Central memory CD4-positive, alpha-beta T cell (primary cell): ENCODE measurements at regions not wholly inside any gene's neighbourhood (a gene's known extent, or its start where the extent isn't known, plus 50 kb on each side); places are given as distances from the start of the nearest gene placed in this dataset.
"Not testable (repeated sequence)": the region's sequence is repeated elsewhere in the genome, so short reads cannot be mapped to it uniquely, and the experiment has no call there.

Source experiments
- DNase-seq: peaks from one replicate; pipeline ENCODE4 v3.0.0; 2022

DNA sequence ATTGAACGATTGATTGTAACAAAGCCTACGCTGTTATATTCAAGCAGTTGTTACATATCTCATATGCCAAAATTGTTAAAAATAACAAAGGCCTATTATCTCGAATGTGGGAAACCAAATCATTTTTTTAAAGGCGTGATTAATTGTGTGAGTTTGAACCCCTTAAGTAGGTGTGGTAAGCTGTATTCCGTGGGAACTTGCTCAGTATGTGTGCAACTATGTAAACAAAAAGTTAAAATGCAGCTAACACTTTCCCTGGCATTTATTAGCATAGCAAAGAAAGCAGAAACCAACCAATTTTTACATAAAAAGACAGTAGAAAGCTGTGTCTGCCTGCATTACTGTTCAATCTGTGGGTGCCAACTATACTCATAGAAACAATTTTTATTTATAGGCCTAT lies 166.0 kb upstream of the HAND2 start:
- DNase-seq, result no peak

DNA sequence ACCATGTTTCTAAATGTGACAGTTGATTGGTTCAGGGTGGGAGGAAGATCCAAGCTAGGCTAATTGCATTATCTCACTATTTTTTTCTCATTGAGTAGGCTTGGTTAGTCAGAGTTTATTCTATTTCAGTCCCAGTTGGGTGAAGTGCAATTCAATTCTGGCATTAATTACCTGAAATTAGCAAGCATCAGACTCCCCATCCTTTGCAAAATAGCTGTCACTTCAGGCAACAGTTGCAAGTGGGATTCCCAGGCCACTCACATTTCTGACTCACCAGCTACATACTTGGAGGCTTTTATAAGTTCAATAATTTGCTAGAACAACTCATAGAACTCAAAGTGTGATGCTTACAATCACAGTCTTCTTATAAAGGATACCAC lies 155.8 kb upstream of the HAND2 start:
- DNase-seq, result no peak

DNA sequence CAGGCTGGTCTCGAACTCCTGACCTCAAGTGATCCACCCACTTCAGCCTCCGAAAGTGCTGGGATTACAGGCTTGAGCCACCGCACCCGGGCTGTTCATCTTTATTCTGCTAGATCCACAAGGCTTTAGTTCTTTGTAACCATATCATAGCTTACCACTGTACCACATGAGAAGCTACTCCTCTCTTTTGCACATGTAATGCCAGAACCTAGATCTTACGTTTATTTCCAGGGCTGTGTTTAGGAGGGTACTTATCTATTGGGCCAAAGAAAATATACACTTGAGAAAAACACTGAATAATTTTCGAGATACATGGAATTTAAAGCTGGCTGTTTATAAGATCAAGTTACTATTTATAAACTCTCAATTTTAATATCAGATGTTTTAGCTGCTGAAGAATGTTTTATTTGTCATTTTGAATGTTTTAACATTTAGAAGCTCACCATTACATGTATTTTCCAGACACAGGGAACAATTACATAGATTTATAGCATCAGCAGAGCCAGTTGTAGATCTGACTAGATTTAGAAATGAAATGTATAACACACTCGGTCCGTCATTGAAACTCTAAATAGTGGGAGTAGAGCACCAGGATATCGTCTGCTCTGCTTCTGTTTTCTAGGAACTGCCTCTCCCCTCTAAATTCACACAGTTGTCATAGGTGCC lies 155.3 kb upstream of the HAND2 start:
- DNase-seq, result no peak

DNA sequence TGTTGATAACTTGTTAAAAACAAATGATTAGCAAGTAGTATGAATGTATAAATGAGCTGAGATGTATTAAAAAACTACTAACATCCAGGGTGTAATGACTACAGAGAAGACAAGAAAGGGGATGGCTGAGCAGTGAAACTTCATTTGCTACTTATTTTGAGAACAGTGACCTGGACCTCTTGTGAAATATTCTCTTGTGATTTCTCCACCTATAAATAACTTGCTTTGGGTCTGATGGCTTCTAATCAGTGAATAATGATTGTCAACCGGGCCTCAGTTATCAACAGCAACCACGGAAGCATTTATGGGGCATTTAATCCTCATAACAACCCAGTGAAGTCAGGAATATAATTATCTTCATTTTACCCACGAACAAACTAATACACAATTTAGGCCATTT lies 154.2 kb upstream of the HAND2 start:
- no peak for DNase-seq

DNA sequence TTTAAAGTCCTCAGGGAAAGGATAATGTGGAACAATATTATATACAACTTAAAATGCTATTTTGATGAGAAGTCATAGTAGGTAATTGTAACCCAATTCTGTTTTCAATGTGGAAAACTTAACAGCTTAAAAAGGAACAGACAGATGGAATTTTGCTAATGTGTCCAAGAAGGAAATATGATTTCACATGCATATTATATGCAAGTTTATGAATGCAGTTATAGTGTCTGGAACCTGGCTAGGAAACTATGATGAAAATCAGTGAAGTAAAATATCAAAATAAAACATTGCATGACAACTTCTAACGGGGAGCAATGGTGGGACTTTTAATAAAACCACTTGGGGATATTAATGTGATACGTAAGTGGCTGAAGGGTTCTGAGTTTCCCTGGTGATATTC lies 152.6 kb upstream of the HAND2 start:
- no peak for DNase-seq

DNA sequence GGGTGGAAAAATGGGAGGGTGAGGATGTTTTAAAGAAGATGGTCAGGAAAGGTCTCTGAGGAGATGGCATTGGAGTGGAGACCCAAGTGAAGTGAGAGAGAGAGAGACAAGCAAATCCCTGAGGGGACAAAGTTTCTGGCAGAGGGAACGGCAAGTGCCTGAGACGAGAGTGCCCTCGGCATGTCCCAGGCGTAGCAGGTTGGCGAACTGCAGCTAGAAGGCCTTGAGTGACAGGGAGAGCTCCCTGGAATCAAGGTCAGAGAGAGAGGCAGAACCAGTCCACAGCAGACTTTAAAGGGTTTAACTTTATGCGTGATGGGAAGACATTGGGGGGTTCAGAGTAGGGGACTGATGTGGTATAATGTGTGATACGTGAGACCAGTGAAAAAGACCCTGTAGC lies 150.2 kb upstream of the HAND2 start:
- DNase-seq, result no peak

DNA sequence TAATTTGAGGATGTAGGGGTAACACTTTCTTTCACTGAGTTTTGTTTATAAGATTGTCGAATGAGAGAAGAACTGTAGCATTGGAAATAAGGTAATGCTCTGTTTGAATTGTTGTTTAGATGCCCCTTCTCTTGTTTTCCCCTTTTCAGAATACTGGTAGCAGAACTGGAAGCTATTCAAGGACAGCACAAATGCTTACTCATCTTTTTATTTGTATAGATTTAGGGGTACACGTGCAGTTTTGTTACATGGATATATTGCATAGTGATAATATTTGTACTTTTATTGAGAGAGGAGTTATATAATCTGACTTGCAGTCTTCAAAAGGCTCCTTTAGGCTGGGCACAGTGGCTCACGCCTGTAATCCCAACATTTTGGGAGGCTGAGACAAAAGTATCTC lies 145.4 kb upstream of the HAND2 start:
- DNase-seq, result no peak

DNA sequence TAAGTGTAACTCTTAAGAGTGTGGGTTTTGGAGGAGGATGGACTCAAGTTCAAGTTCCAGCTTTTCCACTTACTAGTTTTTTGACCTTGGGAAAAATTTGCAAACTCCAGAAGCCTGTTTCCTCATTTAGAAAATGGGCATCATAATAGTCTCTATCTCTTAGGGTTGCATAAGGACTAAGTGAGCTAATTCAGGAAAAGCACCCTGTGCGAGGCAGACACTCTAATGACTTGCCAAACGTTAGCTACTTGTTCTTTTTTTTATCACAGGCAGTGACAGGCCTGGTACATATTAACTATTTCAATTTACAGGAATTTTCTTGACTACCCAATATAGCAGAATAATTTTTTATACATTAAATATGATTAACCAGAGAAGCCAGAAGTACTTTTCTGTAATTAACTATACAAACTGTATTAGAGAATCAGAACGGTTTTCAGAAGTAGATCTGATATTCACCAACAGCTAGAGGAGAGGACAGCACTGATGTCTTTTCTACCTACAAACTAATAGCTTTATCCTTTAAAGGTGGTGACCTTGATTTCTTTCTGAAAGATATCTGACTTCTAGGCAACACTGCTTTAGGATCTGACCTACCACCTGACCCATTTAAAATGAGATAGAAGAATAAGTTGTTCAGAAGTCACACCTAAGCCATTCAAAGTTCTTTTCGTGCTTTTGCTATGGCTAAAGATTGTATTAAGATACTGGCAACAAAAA lies 139.6 kb upstream of the HAND2 start:
- DNase-seq, result no peak

DNA sequence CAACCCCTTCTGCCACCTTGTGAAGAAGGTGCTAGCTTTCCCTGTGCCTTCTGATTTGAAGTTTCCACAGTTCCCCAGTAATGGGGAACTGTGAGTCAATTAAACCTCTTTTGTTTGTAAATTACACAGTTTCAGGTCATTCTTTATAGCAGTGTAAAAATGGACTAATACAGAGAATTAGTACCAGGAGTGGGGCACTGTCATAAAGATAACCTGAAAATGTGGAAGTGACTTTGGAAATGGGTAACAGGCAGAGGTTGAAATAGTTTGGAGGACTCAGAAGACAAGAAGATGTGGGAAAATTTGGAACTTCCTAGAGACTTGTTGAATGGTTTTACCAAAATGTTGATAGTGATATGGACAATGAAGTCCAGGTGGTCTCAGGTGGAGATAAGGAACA lies 131.0 kb upstream of the HAND2 start:
- DNase-seq, result no peak

DNA sequence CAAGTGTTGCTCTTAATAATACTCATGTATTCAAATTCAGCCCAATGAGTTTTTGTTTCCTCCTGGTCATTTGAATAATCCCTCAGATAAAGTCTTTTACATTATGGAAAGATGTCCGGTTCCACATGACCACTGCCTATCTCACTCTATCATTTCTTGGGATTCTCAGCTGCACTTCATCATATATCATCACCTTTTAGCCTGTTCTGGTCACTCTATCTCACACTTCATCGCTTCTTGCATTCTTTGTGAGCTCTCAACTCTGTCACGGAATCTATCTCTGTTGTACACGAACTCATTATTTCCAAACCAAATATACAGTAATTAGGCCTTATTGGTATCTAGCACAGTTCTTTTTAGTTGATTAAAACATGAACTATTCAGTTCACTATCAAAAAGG lies 126.9 kb upstream of the HAND2 start:
- DNase-seq, result no peak

DNA sequence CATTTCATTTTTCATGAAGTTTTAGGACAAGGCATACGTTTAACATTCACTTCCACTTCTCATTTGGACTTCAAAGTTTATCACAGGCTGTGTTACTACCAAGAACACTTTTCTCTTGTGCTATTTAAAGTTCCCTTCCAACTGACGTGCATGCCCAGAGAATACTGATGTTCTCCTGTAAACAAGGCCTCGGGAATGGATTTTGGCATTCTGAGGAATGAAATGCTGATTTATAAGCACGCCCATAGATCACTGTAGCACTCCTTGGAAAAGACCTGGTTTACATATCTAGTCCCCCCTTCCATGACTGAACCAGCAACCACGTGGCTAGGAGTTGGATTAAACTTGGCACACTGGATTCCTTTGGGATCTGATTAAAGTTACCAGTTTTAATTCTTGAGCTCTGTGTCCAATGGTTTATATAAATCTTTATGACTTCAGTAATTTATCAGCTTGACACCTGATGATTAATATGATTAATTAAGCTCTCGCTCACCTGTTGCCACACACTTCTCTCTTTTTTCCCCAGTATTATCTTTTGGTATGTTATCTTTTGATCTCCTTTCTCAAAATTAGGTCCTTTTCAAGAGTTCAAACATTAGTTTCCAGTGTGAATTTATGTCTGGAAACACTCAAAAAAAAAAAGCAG lies 122.4 kb upstream of the HAND2 start:
- no peak for DNase-seq

DNA sequence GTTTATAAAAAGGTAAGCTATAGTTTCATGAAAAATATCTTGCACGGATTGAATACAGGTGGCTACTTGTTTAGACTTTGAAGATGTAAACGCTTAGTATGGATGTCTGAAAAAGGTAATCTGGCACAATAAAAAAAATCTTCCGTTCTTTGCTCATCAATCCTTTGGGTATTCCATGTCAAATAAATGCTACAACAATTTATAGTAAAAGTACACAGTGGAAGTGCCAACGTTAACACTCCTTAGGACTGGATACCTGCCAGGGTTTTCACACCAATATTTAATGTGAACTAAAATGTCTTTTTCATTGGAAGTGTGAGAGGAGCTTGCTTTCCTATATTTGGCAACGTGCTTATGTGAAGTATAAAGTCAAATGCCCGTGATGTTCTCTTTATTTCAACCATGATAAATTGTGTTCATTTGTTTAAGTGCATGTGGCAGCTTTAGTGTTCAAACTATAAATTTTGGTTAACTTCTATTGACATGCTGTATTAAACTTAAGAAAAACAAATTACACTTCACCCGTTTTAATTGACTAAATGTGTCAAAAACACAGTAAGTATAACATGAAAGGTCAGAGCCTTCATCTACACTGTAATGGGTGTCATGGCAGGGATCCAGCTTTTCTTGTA lies 121.7 kb upstream of the HAND2 start:
- DNase-seq, result no peak

DNA sequence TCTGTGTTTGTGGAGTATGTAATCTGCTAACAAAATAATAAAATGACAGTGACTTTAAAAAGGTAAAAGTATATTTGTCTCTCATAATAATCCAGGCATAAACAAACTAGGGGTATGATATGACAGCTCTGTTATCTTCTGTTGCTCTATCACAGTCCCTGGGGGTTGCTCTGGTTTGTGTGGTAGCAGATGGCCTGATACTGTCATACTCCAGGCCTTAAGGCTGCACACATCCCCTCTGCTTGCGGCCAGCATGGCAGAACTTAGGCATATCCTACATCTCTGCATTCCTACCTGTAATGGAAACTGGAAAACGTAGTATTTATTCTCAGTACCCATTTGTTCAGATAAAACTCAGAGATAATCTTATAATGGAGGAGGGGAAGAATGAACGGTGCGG lies 117.9 kb upstream of the HAND2 start:
- DNase-seq, result no peak

DNA sequence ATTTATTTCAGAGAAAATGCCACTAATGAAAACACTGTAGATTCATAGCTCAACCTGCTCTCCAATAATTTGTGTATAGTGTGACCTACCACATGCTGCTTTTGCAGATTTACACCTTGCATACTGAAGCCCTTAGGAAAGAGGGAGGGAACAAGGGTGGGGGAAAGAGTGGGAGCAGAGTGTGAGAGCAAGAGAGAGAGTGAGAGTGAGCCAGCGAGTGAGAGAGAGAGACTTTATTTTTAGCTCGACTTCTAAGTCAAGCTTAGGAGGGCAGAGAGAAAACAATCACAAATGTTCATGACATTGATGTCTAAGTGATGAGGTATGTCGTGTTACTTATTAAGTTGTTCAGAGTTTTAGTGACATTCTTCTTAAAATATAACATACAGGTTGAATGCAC lies 112.5 kb upstream of the HAND2 start:
- DNase-seq, result no peak

DNA sequence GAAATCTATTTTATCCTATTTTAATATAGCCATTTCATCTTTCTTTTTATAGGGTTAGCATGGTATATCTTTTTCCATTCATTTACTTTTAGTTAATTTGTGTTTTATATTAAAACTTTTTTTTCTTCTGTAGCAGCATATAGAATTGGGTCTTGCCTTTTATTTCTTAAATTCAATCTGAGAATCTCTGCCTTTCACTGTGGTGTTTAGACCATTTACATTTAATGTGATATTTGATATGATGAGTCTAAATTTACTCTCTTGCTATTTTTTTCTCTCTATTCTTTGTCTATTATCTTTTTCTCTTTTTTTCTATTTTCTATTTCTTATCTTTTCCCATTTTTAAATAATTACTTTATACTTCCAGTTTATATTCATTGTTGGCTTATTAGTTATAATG lies 105.4 kb upstream of the HAND2 start:
- DNase-seq, result no peak

DNA sequence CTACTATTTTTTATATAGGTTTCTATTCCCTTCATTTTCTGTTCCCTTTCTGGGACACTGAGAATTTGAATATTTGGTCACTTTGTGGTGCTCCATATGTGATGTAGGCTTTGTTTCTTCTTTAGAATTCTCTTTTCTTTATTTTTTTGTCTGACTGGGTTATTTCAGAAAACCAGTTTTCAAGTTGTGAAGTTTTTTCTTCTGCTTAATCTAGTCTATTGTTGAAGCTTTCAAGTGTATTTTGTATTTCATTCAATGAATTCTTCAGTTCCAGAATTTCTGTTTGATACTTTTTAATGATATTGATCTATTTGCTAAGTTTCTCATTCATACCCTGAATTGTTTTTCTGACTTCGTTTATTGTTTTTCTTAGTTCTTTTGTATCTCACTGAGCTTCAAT lies 96.2 kb upstream of the HAND2 start:
- DNase-seq, result no peak

DNA sequence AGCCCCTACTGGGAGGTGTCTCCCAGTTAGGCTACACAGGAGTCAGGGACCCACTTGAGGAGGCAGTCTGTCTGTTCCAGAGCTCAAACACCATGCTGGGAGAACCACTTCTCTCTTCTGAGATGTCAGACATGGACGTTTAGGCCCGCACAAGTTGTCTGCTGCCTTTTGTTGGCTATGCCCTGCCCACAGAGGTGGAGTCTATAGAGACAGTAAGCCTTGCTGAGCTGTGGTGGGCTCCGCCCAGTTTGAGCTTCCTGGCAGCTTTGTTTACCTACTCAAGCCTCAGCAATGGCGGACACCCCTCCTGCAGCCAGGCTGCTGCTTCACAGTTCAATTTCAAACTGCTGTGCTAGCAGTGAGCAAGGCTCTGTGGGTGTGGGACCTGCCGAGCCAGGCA lies 88.6 kb upstream of the HAND2 start:
- not testable (repeated sequence) for DNase-seq

DNA sequence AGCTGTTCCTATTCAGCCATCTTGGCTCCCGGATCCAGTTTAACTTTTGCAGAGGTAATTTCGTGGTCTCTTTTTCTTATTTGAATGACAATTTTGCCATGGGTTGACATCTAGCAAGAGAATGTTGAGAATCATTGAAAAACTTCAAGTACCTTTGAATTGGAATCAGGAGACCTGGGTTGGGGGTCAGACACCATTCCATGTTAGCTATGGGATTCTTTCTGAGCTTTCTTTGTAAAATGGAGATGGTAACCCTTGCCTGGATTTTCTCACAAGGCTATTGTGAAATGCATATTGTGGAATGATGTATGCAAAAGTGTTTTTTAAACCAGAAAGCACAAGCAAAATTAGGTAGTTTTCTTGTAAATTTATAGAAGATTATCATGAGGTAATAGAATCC lies 79.1 kb upstream of the HAND2 start:
- DNase-seq, result no peak

DNA sequence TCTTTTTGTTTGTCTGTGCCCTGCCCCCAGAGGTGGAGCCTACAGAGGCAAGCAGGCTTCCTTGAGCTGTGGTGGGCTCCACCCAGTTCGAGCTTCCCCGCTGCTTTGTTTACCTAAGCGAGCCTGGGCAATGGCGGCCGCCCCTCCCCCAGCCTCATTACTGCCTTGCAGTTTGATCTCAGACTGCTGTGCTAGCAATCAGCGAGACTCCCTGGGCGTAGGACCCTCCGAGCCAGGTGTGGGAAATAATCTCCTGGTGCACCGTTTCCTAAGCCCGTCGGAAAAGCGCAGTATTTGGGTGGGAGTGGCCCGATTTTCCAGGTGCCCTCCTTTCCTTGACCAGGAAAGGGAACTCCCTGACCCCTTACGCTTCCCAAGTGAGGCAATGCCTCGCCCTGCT lies 78.6 kb upstream of the HAND2 start:
- not testable (repeated sequence) for DNase-seq

DNA sequence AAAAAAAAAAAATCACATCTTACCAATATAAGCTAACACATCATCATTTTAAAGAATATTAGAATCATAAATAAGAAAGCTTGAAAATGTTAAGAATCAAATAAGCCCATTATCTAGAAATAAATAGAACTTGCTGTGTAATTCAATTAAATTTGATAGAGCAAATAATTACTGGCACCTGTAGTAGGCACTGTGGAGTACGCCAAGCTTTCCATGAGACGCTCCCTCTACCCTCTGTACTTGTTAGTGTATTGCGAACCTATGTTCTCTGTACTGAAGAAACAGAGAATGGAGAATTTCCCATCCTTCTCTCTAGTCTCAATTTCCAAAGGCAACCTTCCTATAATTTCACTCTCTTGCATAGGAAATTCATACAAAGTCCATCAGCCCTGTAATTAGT lies 61.7 kb upstream of the HAND2 start:
- DNase-seq, result no peak

DNA sequence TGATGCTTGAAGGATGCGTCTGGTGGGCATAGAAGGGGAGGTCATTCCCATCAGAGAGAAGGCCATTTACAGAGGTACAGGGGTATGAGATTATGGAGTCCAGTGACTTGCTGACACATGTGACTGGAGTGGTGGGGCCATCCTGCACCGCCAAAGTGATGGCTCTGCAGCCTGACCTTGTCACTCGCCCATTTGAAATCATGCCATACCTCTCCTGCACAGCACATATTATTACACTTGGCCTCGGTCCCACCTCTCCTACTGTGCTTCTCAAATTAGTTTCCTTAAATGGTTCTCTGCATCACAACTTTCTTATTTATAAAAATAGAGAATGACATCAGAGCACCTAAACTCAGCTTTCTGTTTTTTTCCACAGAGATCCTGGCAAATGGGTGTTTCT lies 60.7 kb upstream of the HAND2 start:
- DNase-seq, result no peak

DNA sequence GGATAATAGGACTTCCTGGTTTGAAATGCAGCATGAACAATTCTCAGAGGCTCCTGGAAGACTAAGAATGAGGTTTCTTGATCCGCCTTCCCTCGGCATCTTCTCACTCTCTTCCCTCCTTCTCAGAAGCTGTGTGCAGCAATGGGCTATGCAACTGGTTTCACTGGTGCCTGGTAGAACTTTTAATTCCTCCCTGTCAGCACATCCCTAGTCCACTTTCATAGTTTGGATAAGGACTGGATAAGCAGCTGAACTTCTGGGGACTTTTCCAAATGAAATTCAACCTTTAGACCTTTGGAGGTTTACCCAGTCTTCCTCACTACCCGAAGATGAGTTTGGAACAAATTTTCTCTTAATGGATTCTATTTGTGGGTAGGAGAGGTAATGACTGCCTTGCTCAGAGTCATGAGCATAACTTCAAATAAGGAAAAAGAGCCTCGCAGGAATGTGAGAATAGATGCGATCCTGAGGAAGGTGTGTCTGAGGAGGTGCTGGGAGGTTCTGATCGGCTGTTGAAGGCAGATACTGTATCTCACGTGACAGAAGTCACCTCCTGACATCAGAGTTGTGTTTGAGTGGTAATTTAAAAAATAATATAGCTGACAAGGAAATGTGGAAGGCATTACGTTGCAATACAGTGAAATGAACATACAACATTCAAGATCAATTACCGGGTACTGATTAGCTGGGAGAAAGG lies 56.0 kb upstream of the HAND2 start:
- no peak for DNase-seq

DNA sequence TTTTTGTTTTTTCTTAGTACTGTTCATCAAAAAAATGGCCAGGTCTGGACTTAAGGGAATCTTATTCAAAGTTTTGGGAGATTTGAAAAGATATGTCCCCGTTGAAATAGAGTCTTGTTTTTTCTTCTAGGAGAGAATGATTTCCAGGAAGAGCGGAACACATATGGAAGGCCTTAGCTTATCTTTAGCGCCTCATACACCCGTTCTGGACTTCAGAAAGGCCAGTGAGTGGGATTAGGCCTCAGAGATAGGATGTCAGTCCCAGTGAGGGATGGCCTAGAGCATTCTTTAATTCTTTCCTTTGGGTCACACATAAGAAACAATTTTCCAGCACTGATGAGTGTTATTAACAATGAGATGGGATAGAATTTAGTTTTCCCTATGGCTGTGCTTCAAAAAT lies 54.5 kb upstream of the HAND2 start:
- no peak for DNase-seq
